Prostate gland (tissue), 2 donors: ENCODE measurements at regions not wholly inside any gene's neighbourhood (a gene's known extent, or its start where the extent isn't known, plus 50 kb on each side); places are given as distances from the start of the nearest gene placed in this dataset.

Source experiments
- DNase-seq: peaks from one replicate; pipeline ENCODE4 v3.0.0-alpha.2; 2019; ENCODE audit warnings: low spot score
- H3K27ac ChIP-seq, 2 donors: fragments of 200-600 bp; sonication (generic); 2 replicates each; pipeline ENCODE4 v1.5.1; 2017 to 2019
- H3K27me3 ChIP-seq: fragments of 200-600 bp; sonication (generic); replicated peaks from 2 replicates; pipeline ENCODE4 v1.5.1; 2019; ENCODE audit not compliant: insufficient read depth
- H3K36me3 ChIP-seq, 2 donors: fragments of 200-600 bp; sonication (generic); 1 replicate in 1 of 2; 2 replicates in 1 of 2; pipeline versions ENCODE4 v1.5.1 to v1.8.1; 2017 to 2019
- H3K4me1 ChIP-seq: fragments of 200-600 bp; sonication (generic); replicated peaks from 2 replicates; pipeline ENCODE4 v1.5.1; 2019
- H3K4me3 ChIP-seq, 2 donors: fragments of 200-600 bp; sonication (generic); 2 replicates each; pipeline ENCODE4 v1.5.1; 2017 to 2019
- H3K9me3 ChIP-seq: fragments of 200-600 bp; sonication (generic); 2 replicates; pipeline ENCODE4 v1.5.1; 2017
- CTCF ChIP-seq, 4 experiments: fragments of 200-600 bp in 2 of 4; fragments of 450-650 bp in 2 of 4; sonication (generic) in 2 of 4; IDR thresholded peaks; 1 replicate in 3 of 4; 2 replicates in 1 of 4; pipeline ENCODE4 v1.5.1; 2016 to 2019; ENCODE audit warnings: antibody characterized with exemption in 4 of 4, mild to moderate bottlenecking in 2 of 4, moderate library complexity in 2 of 4
- POLR2A ChIP-seq: fragments of 450-650 bp; IDR thresholded peaks from one replicate; pipeline ENCODE4 v1.6.1; 2016; ENCODE audit warnings: antibody characterized with exemption, mild to moderate bottlenecking
- POLR2AphosphoS5 ChIP-seq: sonication (generic); formaldehyde crosslinking; IDR thresholded peaks from one replicate; pipeline ENCODE4 v1.6.1; 2017; ENCODE audit warnings: antibody characterized with exemption
- WGBS: methylation state at CpG from one replicate; pipeline ENCODE4 v1.1.5; 2018; 5-methylcytosine and 5-hydroxymethylcytosine counted together
- intact Hi-C: fragments of 100-400 bp; cut with DNase I; formaldehyde crosslinking; loops from one replicate; pipeline ENCODE4 v1.14.2; 2022

GRCh38 chr1:60886793-60887331, 195.5 kb upstream of the NFIA start:
- no peak for DNase-seq
- Histone ChIP-seq H3K9me3 (no peaks in the 10 kb centered on the region), H3K4me3 (no peak overlapping the region), H3K27ac (no peak overlapping the region), H3K36me3 (no peaks in the 10 kb centered on the region), H3K4me1 (no peaks in the 10 kb centered on the region), H3K27me3 (no peaks in the 10 kb centered on the region)
- intact Hi-C loops: no loop called here
- TF ChIP-seq CTCF (IDR thresholded peaks at IDR 0.05): no peak
- no peak for TF ChIP-seq POLR2AphosphoS5
- TF ChIP-seq POLR2A: no peak
- 37% methylated on average over 6 of the region's 6 CpGs for WGBS

- H3K9me3 ChIP-seq: no peaks in the 10 kb centered on the region
- no peak overlapping the region for H3K27ac ChIP-seq
- TF ChIP-seq CTCF (IDR thresholded peaks at IDR 0.05): no peak
- no peak for TF ChIP-seq POLR2A
- TF ChIP-seq POLR2AphosphoS5: no peak
- no peak for DNase-seq
- H3K4me3 ChIP-seq: no peak overlapping the region
- H3K36me3 ChIP-seq: no peaks in the 10 kb centered on the region
- H3K27me3 ChIP-seq: no peaks in the 10 kb centered on the region
- no peaks in the 10 kb centered on the region for H3K4me1 ChIP-seq
- intact Hi-C loops: no loop called here
- WGBS: 98% methylated on average over 1 of the region's 1 CpG
These were observed 196.3 kb upstream of the NFIA start for GRCh38 chr1:60886090-60886489.

- H3K4me3 ChIP-seq: no peak overlapping the region
- no peak for DNase-seq
- H3K27me3 ChIP-seq: no peaks in the 10 kb centered on the region
- WGBS: 97% methylated on average over 2 of the region's 2 CpGs
- intact Hi-C loops: no loop called here
- H3K36me3 ChIP-seq: no peaks in the 10 kb centered on the region
- TF ChIP-seq POLR2A (no peak), POLR2AphosphoS5 (no peak), CTCF (IDR thresholded peaks at IDR 0.05) (no peak)
- no peaks in the 10 kb centered on the region for H3K4me1 ChIP-seq
- no peaks in the 10 kb centered on the region for H3K9me3 ChIP-seq
- no peak overlapping the region for H3K27ac ChIP-seq
These were observed 202.2 kb upstream of the NFIA start for GRCh38 chr1:60880202-60880601.

- TF ChIP-seq POLR2AphosphoS5: no peak
- no peak for TF ChIP-seq POLR2A
- no peak for TF ChIP-seq CTCF (IDR thresholded peaks at IDR 0.05)
- WGBS: 29% methylated on average over 1 of the region's 1 CpG
- DNase-seq: no peak
These were observed 204.0 kb upstream of the NFIA start for GRCh38 chr1:60878323-60878722.

GRCh38 chr1:60877376-60877775, 205.0 kb upstream of the NFIA start:
- H3K27ac ChIP-seq: no peak overlapping the region
- H3K27me3 ChIP-seq: no peaks in the 10 kb centered on the region
- no peaks in the 10 kb centered on the region for H3K9me3 ChIP-seq
- intact Hi-C loops: no loop called here
- 95% methylated on average over 6 of the region's 6 CpGs for WGBS
- DNase-seq: no peak
- no peaks in the 10 kb centered on the region for H3K36me3 ChIP-seq
- H3K4me1 ChIP-seq: no peaks in the 10 kb centered on the region
- TF ChIP-seq CTCF (IDR thresholded peaks at IDR 0.05): no peak
- TF ChIP-seq POLR2A: no peak
- no peak for TF ChIP-seq POLR2AphosphoS5
- no peak overlapping the region for H3K4me3 ChIP-seq

More at GRCh38 chr1:60878323-60878722, 204.0 kb upstream of the NFIA start:
- no peaks in the 10 kb centered on the region for H3K9me3 ChIP-seq
- intact Hi-C loops: no loop called here
- H3K4me3 ChIP-seq: no peak overlapping the region
- H3K36me3 ChIP-seq: no peaks in the 10 kb centered on the region
- no peak overlapping the region for H3K27ac ChIP-seq
- H3K4me1 ChIP-seq: no peaks in the 10 kb centered on the region
- no peaks in the 10 kb centered on the region for H3K27me3 ChIP-seq
